ENCODE measurements at regions not wholly inside any gene's neighbourhood (a gene's known extent, or its start where the extent isn't known, plus 50 kb on each side); places are given as distances from the start of the nearest gene placed in this dataset.

DNA sequence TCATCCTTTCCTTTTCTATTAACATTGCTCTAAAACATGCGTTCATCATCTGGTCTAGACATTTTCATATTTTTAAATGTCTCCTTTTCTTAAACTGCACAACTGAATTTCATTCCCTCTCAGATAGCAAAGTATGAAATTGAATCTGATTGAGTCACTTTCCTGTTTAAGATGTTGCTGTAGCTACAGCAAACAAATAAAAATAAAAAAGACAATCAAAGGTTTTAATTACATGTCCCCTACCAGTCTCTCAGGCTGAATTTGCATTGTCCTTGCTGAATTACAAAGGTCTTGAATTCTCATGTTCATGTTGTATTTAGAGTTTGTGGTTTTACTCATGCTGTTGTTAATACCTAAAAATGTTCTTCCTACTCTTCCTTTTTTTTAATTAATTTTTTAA is 537.9 kb upstream of the LRATD1 start:
- TF ChIP-seq, protein P1, sequence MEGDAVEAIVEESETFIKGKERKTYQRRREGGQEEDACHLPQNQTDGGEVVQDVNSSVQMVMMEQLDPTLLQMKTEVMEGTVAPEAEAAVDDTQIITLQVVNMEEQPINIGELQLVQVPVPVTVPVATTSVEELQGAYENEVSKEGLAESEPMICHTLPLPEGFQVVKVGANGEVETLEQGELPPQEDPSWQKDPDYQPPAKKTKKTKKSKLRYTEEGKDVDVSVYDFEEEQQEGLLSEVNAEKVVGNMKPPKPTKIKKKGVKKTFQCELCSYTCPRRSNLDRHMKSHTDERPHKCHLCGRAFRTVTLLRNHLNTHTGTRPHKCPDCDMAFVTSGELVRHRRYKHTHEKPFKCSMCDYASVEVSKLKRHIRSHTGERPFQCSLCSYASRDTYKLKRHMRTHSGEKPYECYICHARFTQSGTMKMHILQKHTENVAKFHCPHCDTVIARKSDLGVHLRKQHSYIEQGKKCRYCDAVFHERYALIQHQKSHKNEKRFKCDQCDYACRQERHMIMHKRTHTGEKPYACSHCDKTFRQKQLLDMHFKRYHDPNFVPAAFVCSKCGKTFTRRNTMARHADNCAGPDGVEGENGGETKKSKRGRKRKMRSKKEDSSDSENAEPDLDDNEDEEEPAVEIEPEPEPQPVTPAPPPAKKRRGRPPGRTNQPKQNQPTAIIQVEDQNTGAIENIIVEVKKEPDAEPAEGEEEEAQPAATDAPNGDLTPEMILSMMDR (IDR thresholded peaks at IDR 0.05; ENCODE audit: low read length): no peak
- no peak for TF ChIP-seq EZH2 (optimal IDR thresholded peaks at IDR 0.05; ENCODE audit: low read depth, low read length)
